Panc1 (cell line): ENCODE measurements at regions not wholly inside any gene's neighbourhood (a gene's known extent, or its start where the extent isn't known, plus 50 kb on each side); places are given as distances from the start of the nearest gene placed in this dataset.

Experiments used
- CTCF ChIP-seq: fragments of 450-650 bp; IDR thresholded peaks from 2 replicates; pipeline ENCODE4 v1.5.1; 2017; ENCODE audit warnings: mild to moderate bottlenecking
- POLR2AphosphoS5 ChIP-seq: IDR thresholded peaks from 2 replicates; pipeline ENCODE4 v1.6.1; 2012; ENCODE audit warnings: mild to moderate bottlenecking, low read depth, low read length, moderate library complexity
- REST ChIP-seq, 2 experiments: IDR thresholded peaks; 2 replicates each; pipeline ENCODE4 v1.6.1; 2011 to 2012; ENCODE audit warnings: low read depth in 2 of 2, control low read depth in 1 of 2, low read length in 1 of 2, mild to moderate bottlenecking in 1 of 2, moderate library complexity in 1 of 2; ENCODE audit not compliant: insufficient read depth in 1 of 2
- SIN3A ChIP-seq: IDR thresholded peaks from 2 replicates; pipeline ENCODE4 v1.6.1; 2012; ENCODE audit warnings: low read depth, mild to moderate bottlenecking, low read length, moderate library complexity, borderline replicate concordance; ENCODE audit not compliant: insufficient read depth
- TCF7L2 ChIP-seq: IDR thresholded peaks from 2 replicates; pipeline ENCODE4 v1.6.1; 2011; ENCODE audit warnings: mild to moderate bottlenecking, low read depth, low read length, inconsistent platforms

- TF ChIP-seq CTCF = no peak
- no peak for TF ChIP-seq REST (IDR thresholded peaks at IDR 0.05; ENCODE audit: insufficient read depth in 1 of 2, low read depth in 2 of 2, low read length in 1 of 2)
- no peak for TF ChIP-seq POLR2AphosphoS5
- no peak for TF ChIP-seq SIN3A
- no peak for TF ChIP-seq TCF7L2
Measured at GRCh38 chr3:30986551-30986950, 92.1 kb upstream of the GADL1 start.
